GM23338 (cell line): ENCODE measurements at regions not wholly inside any gene's neighbourhood (a gene's known extent, or its start where the extent isn't known, plus 50 kb on each side); places are given as distances from the start of the nearest gene placed in this dataset.

ENCODE experiments used
- CTCF ChIP-seq, 2 experiments: fragments of 200-600 bp in 1 of 2; sonication (generic) in 1 of 2; conservative IDR thresholded peaks; 2 replicates each; pipeline versions ENCODE4 v1.5.1 to v1.6.1; 2016 to 2017; ENCODE audit warnings: antibody characterized with exemption in 2 of 2, low read depth in 2 of 2, mild to moderate bottlenecking in 2 of 2, moderate library complexity in 1 of 2
- EZH2 ChIP-seq: fragments of 200-600 bp; sonication (generic); IDR thresholded peaks from one replicate; pipeline ENCODE4 v1.8.0; 2017; ENCODE audit warnings: antibody characterized with exemption, mild to moderate bottlenecking, low read depth; ENCODE audit not compliant: unreplicated experiment
- EZH2phosphoT487 ChIP-seq: fragments of 200-600 bp; sonication (generic); IDR thresholded peaks from one replicate; pipeline ENCODE4 v1.8.1; 2018; ENCODE audit warnings: antibody characterized with exemption; ENCODE audit not compliant: unreplicated experiment
- POLR2AphosphoS5 ChIP-seq: IDR thresholded peaks from 2 replicates; pipeline ENCODE4 v1.6.1; 2016; ENCODE audit warnings: antibody characterized with exemption, low read depth

- TF ChIP-seq CTCF (conservative IDR thresholded peaks at IDR 0.05; ENCODE audit: low read depth in 2 of 2) (no peak), POLR2AphosphoS5 (no peak), EZH2 (no peak), EZH2phosphoT487 (no peak)
Observed at GRCh38 chr18:5061785-5062184, 135.3 kb downstream of the AKAIN1 start.
